ENCODE measurements at regions not wholly inside any gene's neighbourhood (a gene's known extent, or its start where the extent isn't known, plus 50 kb on each side); places are given as distances from the start of the nearest gene placed in this dataset.

GRCh38 chr6:90977513-90977912 is 390.6 kb upstream of the MAP3K7 start:
- TF ChIP-seq CTCF (IDR thresholded peaks at IDR 0.05) (no peak), POLR2A (IDR thresholded peaks at IDR 0.05) (no peak)

Measured in body of pancreas (tissue), 4 donors.